ENCODE measurements at regions not wholly inside any gene's neighbourhood (a gene's known extent, or its start where the extent isn't known, plus 50 kb on each side); places are given as distances from the start of the nearest gene placed in this dataset.
"Not testable (repeated sequence)": the region's sequence is repeated elsewhere in the genome, so short reads cannot be mapped to it uniquely, and the experiment has no call there.

GRCh38 chr21:31819692-31820091 is 53.1 kb upstream of the HUNK start:
- ATAC-seq (ENCODE audit: low FRiP score); H3K9me3 ChIP-seq (ENCODE audit: control insufficient read depth, low read length); H3K27me3 ChIP-seq (ENCODE audit: control insufficient read depth in 1 of 2, insufficient read depth in 2 of 2, low read length in 1 of 2); H3K36me3 ChIP-seq (ENCODE audit: control insufficient read depth in 1 of 2, insufficient read depth in 2 of 2, low read length in 1 of 2); H3K4me3 ChIP-seq (ENCODE audit: low read length in 2 of 2); DNase-seq; H3K4me1 ChIP-seq (ENCODE audit: control insufficient read depth in 1 of 2, insufficient read depth in 2 of 2, low read length in 2 of 2); H3K27ac ChIP-seq (ENCODE audit: low read depth in 1 of 2, low read length in 2 of 2); intact Hi-C loops (cut with DNase I): not testable (repeated sequence)
- WGBS, 2 donors = 83 to 84% methylated on average over 6 of the region's 6 CpGs

- H3K4me1 ChIP-seq (ENCODE audit: control insufficient read depth in 1 of 2, insufficient read depth in 2 of 2, low read length in 2 of 2); H3K36me3 ChIP-seq (ENCODE audit: control insufficient read depth in 1 of 2, insufficient read depth in 2 of 2, low read length in 1 of 2); DNase-seq; H3K27ac ChIP-seq (ENCODE audit: low read depth in 1 of 2, low read length in 2 of 2); H3K4me3 ChIP-seq (ENCODE audit: low read length in 2 of 2); H3K9me3 ChIP-seq (ENCODE audit: control insufficient read depth, low read length); intact Hi-C loops (cut with DNase I); ATAC-seq (ENCODE audit: low FRiP score); H3K27me3 ChIP-seq (ENCODE audit: control insufficient read depth in 1 of 2, insufficient read depth in 2 of 2, low read length in 1 of 2): not testable (repeated sequence)
- WGBS, 2 donors = 90% methylated on average over 3 of the region's 3 CpGs
Observed at GRCh38 chr21:31814356-31814755, 58.5 kb upstream of the HUNK start.

DNA sequence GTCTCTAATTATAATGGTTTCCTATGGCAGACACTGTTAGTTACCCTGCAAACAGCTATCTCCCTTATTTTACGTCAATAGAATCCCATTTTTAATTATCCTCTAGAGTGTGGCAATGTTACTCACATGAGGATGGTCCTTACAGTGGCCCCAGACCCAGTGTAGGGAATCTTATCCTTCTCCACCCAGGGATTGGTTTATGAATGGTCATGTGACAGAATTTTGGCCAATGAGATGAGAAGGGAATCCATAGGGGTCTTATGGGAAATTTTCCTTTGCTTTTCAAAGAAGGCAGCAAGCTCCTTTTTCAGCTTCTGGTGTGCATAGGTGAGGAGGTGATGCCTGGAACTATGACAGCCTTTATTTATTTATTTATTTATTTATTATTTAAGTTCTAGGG is 59.0 kb upstream of the HUNK start:
- no peak overlapping the region for H3K27ac ChIP-seq (ENCODE audit: low read depth in 1 of 2, low read length in 2 of 2)
- WGBS, 2 donors = 97 to 100% methylated on average over 1 of the region's 1 CpG
- ATAC-seq (ENCODE audit: low FRiP score) (no peak), DNase-seq (no peak)
- no peaks in the 10 kb centered on the region for H3K27me3 ChIP-seq (ENCODE audit: control insufficient read depth in 1 of 2, insufficient read depth in 2 of 2, low read length in 1 of 2)
- intact Hi-C loops (cut with DNase I) = no loop called here
- H3K4me1 ChIP-seq (ENCODE audit: control insufficient read depth in 1 of 2, insufficient read depth in 2 of 2, low read length in 2 of 2) = no peaks in the 10 kb centered on the region
- no peaks in the 10 kb centered on the region for H3K36me3 ChIP-seq (ENCODE audit: control insufficient read depth in 1 of 2, insufficient read depth in 2 of 2, low read length in 1 of 2)
- no peak overlapping the region for H3K4me3 ChIP-seq (ENCODE audit: low read length in 2 of 2)
- H3K9me3 ChIP-seq (ENCODE audit: control insufficient read depth, low read length) = no peaks in the 10 kb centered on the region

GRCh38 chr21:31804008-31804394 is 68.8 kb upstream of the HUNK start:
- no peaks in the 10 kb centered on the region for H3K36me3 ChIP-seq (ENCODE audit: control insufficient read depth in 1 of 2, insufficient read depth in 2 of 2, low read length in 1 of 2)
- H3K4me3 ChIP-seq (ENCODE audit: low read length in 2 of 2) = no peak overlapping the region
- intact Hi-C loops (cut with DNase I) = no loop called here
- no peaks in the 10 kb centered on the region for H3K9me3 ChIP-seq (ENCODE audit: control insufficient read depth, low read length)
- no peaks in the 10 kb centered on the region for H3K27me3 ChIP-seq (ENCODE audit: control insufficient read depth in 1 of 2, insufficient read depth in 2 of 2, low read length in 1 of 2)
- no peak overlapping the region for H3K27ac ChIP-seq (ENCODE audit: low read depth in 1 of 2, low read length in 2 of 2)
- DNase-seq (no peak), ATAC-seq (ENCODE audit: low FRiP score) (no peak)
- no peaks in the 10 kb centered on the region for H3K4me1 ChIP-seq (ENCODE audit: control insufficient read depth in 1 of 2, insufficient read depth in 2 of 2, low read length in 2 of 2)
- WGBS, 2 donors = 50 to 54% methylated on average over 5 of the region's 5 CpGs

GRCh38 chr21:31803039-31804007 is 69.5 kb upstream of the HUNK start:
- intact Hi-C loops (cut with DNase I) = no loop called here

GRCh38 chr21:31802331-31802730 is 70.4 kb upstream of the SCAF4 start:
- no peak for DNase-seq
- H3K9me3 ChIP-seq (ENCODE audit: control insufficient read depth, low read length) = no peaks in the 10 kb centered on the region
- 17 to 20% methylated on average over 7 of the region's 7 CpGs for WGBS, 2 donors
- ATAC-seq (ENCODE audit: low FRiP score) = no peak
- no peaks in the 10 kb centered on the region for H3K27me3 ChIP-seq (ENCODE audit: control insufficient read depth in 1 of 2, insufficient read depth in 2 of 2, low read length in 1 of 2)
- H3K27ac ChIP-seq (ENCODE audit: low read depth in 1 of 2, low read length in 2 of 2) = no peak overlapping the region
- intact Hi-C loops (cut with DNase I) = no loop called here
- H3K36me3 ChIP-seq (ENCODE audit: control insufficient read depth in 1 of 2, insufficient read depth in 2 of 2, low read length in 1 of 2) = no peaks in the 10 kb centered on the region
- no peak overlapping the region for H3K4me3 ChIP-seq (ENCODE audit: low read length in 2 of 2)
- H3K4me1 ChIP-seq (ENCODE audit: control insufficient read depth in 1 of 2, insufficient read depth in 2 of 2, low read length in 2 of 2) = no peaks in the 10 kb centered on the region

More at GRCh38 chr21:31803039-31804007, 69.5 kb upstream of the HUNK start:
- Histone ChIP-seq H3K4me1 (ENCODE audit: control insufficient read depth in 1 of 2, insufficient read depth in 2 of 2, low read length in 2 of 2) (no peaks in the 10 kb centered on the region), H3K9me3 (ENCODE audit: control insufficient read depth, low read length) (no peaks in the 10 kb centered on the region), H3K4me3 (ENCODE audit: low read length in 2 of 2) (no peak overlapping the region), H3K27me3 (ENCODE audit: control insufficient read depth in 1 of 2, insufficient read depth in 2 of 2, low read length in 1 of 2) (no peaks in the 10 kb centered on the region), H3K27ac (ENCODE audit: low read depth in 1 of 2, low read length in 2 of 2) (no peak overlapping the region), H3K36me3 (ENCODE audit: control insufficient read depth in 1 of 2, insufficient read depth in 2 of 2, low read length in 1 of 2) (no peaks in the 10 kb centered on the region)
- 53 to 57% methylated on average over 20 of the region's 20 CpGs for WGBS, 2 donors
- ATAC-seq (ENCODE audit: low FRiP score) (no peak), DNase-seq (no peak)

DNA sequence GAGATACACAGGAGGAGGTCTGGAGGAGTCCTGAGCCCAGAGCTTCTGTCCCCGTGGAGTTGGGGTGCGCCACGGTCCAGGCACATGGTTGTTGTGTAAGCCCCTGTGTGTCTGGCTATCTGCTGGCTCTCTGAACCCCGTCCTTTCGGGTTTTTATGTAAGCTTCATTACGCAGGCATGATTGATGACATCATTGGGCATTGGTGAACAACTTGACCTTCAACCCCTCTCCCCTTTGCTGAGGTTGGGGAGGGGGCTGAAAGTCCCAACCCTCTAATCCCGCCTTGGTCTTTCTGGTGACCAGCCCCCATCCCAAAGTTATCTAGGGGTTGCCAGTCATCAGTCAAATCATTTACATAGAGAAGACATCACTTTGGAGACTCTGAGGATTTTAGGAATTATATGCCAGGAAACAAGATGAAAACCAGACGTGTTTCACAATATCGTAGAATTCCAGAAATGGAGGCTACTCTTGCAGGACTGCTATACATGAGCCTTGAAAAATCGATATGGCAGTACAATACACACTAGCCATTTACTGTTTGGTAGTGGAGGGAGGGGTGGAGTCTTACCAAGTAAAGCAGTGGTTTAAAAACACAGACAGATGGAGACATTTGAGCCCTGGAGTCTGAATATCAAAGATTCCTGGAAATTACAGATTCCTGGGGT is 69.8 kb upstream of the SCAF4 start:
- intact Hi-C loops (cut with DNase I) = no loop called here
- H3K27ac ChIP-seq (ENCODE audit: low read depth in 1 of 2, low read length in 2 of 2) = no peak overlapping the region
- ATAC-seq (ENCODE audit: low FRiP score) = no peak
- no peaks in the 10 kb centered on the region for H3K27me3 ChIP-seq (ENCODE audit: control insufficient read depth in 1 of 2, insufficient read depth in 2 of 2, low read length in 1 of 2)
- DNase-seq = no peak
- no peaks in the 10 kb centered on the region for H3K9me3 ChIP-seq (ENCODE audit: control insufficient read depth, low read length)
- no peaks in the 10 kb centered on the region for H3K36me3 ChIP-seq (ENCODE audit: control insufficient read depth in 1 of 2, insufficient read depth in 2 of 2, low read length in 1 of 2)
- H3K4me3 ChIP-seq (ENCODE audit: low read length in 2 of 2) = no peak overlapping the region
- 29 to 35% methylated on average over 10 of the region's 10 CpGs for WGBS, 2 donors
- no peaks in the 10 kb centered on the region for H3K4me1 ChIP-seq (ENCODE audit: control insufficient read depth in 1 of 2, insufficient read depth in 2 of 2, low read length in 2 of 2)

- no peaks in the 10 kb centered on the region for H3K27me3 ChIP-seq (ENCODE audit: control insufficient read depth in 1 of 2, insufficient read depth in 2 of 2, low read length in 1 of 2)
- ATAC-seq (ENCODE audit: low FRiP score) (no peak), DNase-seq (no peak)
- 44 to 47% methylated on average over 15 of the region's 15 CpGs for WGBS, 2 donors
- no peak overlapping the region for H3K27ac ChIP-seq (ENCODE audit: low read depth in 1 of 2, low read length in 2 of 2)
- no peaks in the 10 kb centered on the region for H3K9me3 ChIP-seq (ENCODE audit: control insufficient read depth, low read length)
- H3K4me1 ChIP-seq (ENCODE audit: control insufficient read depth in 1 of 2, insufficient read depth in 2 of 2, low read length in 2 of 2) = no peaks in the 10 kb centered on the region
- no peak overlapping the region for H3K4me3 ChIP-seq (ENCODE audit: low read length in 2 of 2)
- intact Hi-C loops (cut with DNase I) = no loop called here
- no peaks in the 10 kb centered on the region for H3K36me3 ChIP-seq (ENCODE audit: control insufficient read depth in 1 of 2, insufficient read depth in 2 of 2, low read length in 1 of 2)
Observed at GRCh38 chr21:31798842-31799704, 67.2 kb upstream of the SCAF4 start.

All from aorta (tissue), 5 donors.